Endodermal cell (in vitro differentiated cells): ENCODE measurements at regions not wholly inside any gene's neighbourhood (a gene's known extent, or its start where the extent isn't known, plus 50 kb on each side); places are given as distances from the start of the nearest gene placed in this dataset.
A peak's percentile ranks its signal among the peaks of the same experiment; 100 is the strongest.

ENCODE experiments used
- DNase-seq: peaks from one replicate; pipeline ENCODE4 v3.0.0-alpha.2; 2017
- H3K27ac ChIP-seq: 2 replicates; pipeline ENCODE4 v1.5.1; 2013; ENCODE audit warnings: mild to moderate bottlenecking, low read depth, low read length, moderate library complexity
- H3K27me3 ChIP-seq: 2 replicates; pipeline ENCODE4 v1.6.1; 2013; ENCODE audit warnings: mild to moderate bottlenecking, low read length, moderate library complexity; ENCODE audit not compliant: insufficient read depth, control insufficient read depth, poor library complexity, severe bottlenecking
- H3K36me3 ChIP-seq: 2 replicates; pipeline ENCODE4 v1.7.0; 2013; ENCODE audit warnings: mild to moderate bottlenecking, low read length, moderate library complexity; ENCODE audit not compliant: control insufficient read depth, insufficient read depth
- H3K4me1 ChIP-seq: one replicate; pipeline ENCODE4 v1.7.0; 2013; ENCODE audit warnings: low read length; ENCODE audit not compliant: control insufficient read depth, insufficient read depth
- H3K4me3 ChIP-seq: 2 replicates; pipeline ENCODE4 v1.5.1; 2013; ENCODE audit warnings: mild to moderate bottlenecking, low read length, moderate library complexity
- H3K9ac ChIP-seq: 2 replicates; pipeline ENCODE4 v1.6.1; 2013; ENCODE audit warnings: mild to moderate bottlenecking, low read length, moderate library complexity; ENCODE audit not compliant: poor library complexity, severe bottlenecking; ENCODE audit errors: extremely low read depth
- H3K9me3 ChIP-seq: 2 replicates; pipeline ENCODE4 v1.6.1; 2013; ENCODE audit warnings: mild to moderate bottlenecking, low read length, moderate library complexity; ENCODE audit not compliant: control insufficient read depth
- H3K27ac Mint-ChIP-seq: 2 replicates; pipeline ENCODE4 v1.8.0; 2020; ENCODE audit warnings: mixed read lengths
- H3K27me3 Mint-ChIP-seq: 2 replicates; pipeline ENCODE4 v1.8.0; 2021; ENCODE audit warnings: mild to moderate bottlenecking, mixed read lengths; ENCODE audit not compliant: insufficient read depth
- H3K36me3 Mint-ChIP-seq: 2 replicates; pipeline ENCODE4 v1.8.0; 2020; ENCODE audit warnings: low read depth, mixed read lengths
- H3K4me1 Mint-ChIP-seq: 2 replicates; pipeline ENCODE4 v1.8.0; 2020; ENCODE audit warnings: mixed read lengths
- H3K4me3 Mint-ChIP-seq: 2 replicates; pipeline ENCODE4 v1.8.0; 2020; ENCODE audit warnings: mild to moderate bottlenecking, moderate library complexity, mixed read lengths
- H3K9me3 Mint-ChIP-seq: 2 replicates; pipeline ENCODE4 v1.8.0; 2020; ENCODE audit warnings: mild to moderate bottlenecking, mixed read lengths
- TF ChIP-seq, protein P1 (sequence below): fragments of 200-600 bp; sonication (generic); conservative IDR thresholded peaks from 2 replicates; pipeline ENCODE4 v1.5.0; 2021; ENCODE audit warnings: antibody characterized with exemption, mild to moderate bottlenecking

DNA sequence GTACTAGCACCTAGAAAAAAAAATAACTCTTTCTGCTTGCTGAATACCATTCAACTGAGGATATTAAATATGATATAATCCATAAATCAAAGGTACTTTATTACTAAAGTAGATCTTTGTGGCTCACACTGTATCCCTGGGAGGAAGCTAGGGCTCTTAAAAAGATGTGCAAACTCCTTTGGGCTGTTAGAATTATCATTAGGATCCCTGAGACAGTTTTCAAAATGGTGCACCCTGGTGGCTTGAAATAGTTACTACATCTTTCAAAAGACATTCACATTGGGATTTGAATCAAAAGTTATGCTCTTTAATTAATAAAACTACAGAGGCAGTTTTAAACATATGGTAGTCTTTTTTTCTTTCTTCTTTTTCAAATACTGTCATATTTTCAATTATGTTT lies 228.5 kb upstream of the G2E3 start:
- Mint-ChIP-seq H3K9me3 (peaks cover 20% of the 10 kb centered on the region), H3K4me3 (no peak overlapping the region), H3K36me3 (no peaks in the 10 kb centered on the region), H3K4me1 (no peaks in the 10 kb centered on the region), H3K27me3 (peaks cover 4% of the 10 kb centered on the region), H3K27ac (no peak overlapping the region)
- no peaks in the 10 kb centered on the region for H3K36me3 ChIP-seq
- no peaks in the 10 kb centered on the region for H3K27me3 ChIP-seq
- no peaks in the 10 kb centered on the region for H3K4me1 ChIP-seq
- TF ChIP-seq, protein P1, sequence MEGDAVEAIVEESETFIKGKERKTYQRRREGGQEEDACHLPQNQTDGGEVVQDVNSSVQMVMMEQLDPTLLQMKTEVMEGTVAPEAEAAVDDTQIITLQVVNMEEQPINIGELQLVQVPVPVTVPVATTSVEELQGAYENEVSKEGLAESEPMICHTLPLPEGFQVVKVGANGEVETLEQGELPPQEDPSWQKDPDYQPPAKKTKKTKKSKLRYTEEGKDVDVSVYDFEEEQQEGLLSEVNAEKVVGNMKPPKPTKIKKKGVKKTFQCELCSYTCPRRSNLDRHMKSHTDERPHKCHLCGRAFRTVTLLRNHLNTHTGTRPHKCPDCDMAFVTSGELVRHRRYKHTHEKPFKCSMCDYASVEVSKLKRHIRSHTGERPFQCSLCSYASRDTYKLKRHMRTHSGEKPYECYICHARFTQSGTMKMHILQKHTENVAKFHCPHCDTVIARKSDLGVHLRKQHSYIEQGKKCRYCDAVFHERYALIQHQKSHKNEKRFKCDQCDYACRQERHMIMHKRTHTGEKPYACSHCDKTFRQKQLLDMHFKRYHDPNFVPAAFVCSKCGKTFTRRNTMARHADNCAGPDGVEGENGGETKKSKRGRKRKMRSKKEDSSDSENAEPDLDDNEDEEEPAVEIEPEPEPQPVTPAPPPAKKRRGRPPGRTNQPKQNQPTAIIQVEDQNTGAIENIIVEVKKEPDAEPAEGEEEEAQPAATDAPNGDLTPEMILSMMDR = peak; percentile 73
- H3K9ac ChIP-seq = no peak overlapping the region
- peaks cover 23% of the 10 kb centered on the region for H3K9me3 ChIP-seq
- H3K27ac ChIP-seq = no peak overlapping the region
- H3K4me3 ChIP-seq = no peak overlapping the region
- no peak for DNase-seq

DNA sequence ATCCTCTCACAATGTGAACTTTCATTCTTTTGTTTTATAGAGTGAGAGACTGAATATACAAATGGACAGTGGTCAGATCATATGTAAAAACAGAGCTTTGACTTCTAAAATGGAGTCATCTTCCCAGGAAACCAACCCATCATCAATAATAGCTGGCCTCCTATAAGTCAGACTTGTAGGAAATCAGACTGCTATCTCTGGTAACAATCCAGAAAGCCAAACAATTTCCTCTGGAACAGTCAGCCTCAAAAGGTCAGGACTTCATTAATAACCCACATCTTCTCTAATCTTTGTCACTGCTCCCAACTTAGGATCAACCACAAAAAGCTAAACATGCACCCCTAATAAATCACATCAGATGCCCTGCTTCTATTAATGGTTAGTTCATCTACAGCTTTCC lies 227.9 kb upstream of the G2E3 start:
- peak overlapping the region; percentile 3 for H3K4me3 ChIP-seq
- peaks cover 23% of the 10 kb centered on the region for H3K9me3 ChIP-seq
- H3K27me3 ChIP-seq = no peaks in the 10 kb centered on the region
- no peak overlapping the region for H3K9ac ChIP-seq
- H3K4me1 Mint-ChIP-seq = no peaks in the 10 kb centered on the region
- peaks cover 4% of the 10 kb centered on the region for H3K27me3 Mint-ChIP-seq
- no peak overlapping the region for H3K4me3 Mint-ChIP-seq
- no peak for DNase-seq
- TF ChIP-seq, protein P1 = no peak
- no peak overlapping the region for H3K27ac ChIP-seq
- no peaks in the 10 kb centered on the region for H3K36me3 Mint-ChIP-seq
- no peak overlapping the region for H3K27ac Mint-ChIP-seq
- peaks cover 20% of the 10 kb centered on the region for H3K9me3 Mint-ChIP-seq
- no peaks in the 10 kb centered on the region for H3K4me1 ChIP-seq
- H3K36me3 ChIP-seq = no peaks in the 10 kb centered on the region

DNA sequence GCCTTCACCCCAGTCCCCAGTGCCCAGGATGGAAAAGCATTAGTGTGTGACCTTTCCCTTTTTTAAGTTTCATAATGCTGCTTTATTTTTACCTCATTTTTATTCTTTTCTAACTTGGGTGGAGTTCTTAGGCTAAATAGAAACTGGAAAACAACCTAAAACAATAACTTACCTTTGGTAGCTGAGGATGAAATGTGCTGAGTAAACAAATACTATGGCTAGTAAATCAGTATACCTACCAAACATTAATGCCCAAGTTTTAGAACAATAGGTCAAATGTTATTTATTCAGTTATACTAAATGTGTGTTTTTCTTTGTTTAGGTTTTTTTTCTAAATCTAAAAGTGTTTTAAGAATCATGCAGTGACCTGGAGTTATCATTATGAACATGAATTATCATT lies 226.6 kb upstream of the G2E3 start:
- H3K9ac ChIP-seq = no peak overlapping the region
- peaks cover 4% of the 10 kb centered on the region for H3K27me3 Mint-ChIP-seq
- peaks cover 20% of the 10 kb centered on the region for H3K9me3 Mint-ChIP-seq
- H3K4me3 Mint-ChIP-seq = no peak overlapping the region
- no peak overlapping the region for H3K27ac ChIP-seq
- H3K4me1 ChIP-seq = no peaks in the 10 kb centered on the region
- peaks cover 23% of the 10 kb centered on the region for H3K9me3 ChIP-seq
- DNase-seq = no peak
- H3K36me3 ChIP-seq = no peaks in the 10 kb centered on the region
- H3K27me3 ChIP-seq = no peaks in the 10 kb centered on the region
- H3K36me3 Mint-ChIP-seq = no peaks in the 10 kb centered on the region
- H3K27ac Mint-ChIP-seq = no peak overlapping the region
- no peak overlapping the region for H3K4me3 ChIP-seq
- TF ChIP-seq, protein P1 = no peak
- H3K4me1 Mint-ChIP-seq = no peaks in the 10 kb centered on the region
